ENCODE measurements at regions not wholly inside any gene's neighbourhood (a gene's known extent, or its start where the extent isn't known, plus 50 kb on each side); places are given as distances from the start of the nearest gene placed in this dataset.

GRCh38 chr16:13439766-13440165 lies 480.2 kb upstream of the ERCC4 start:
- TF ChIP-seq CTCF (IDR thresholded peaks at IDR 0.05; ENCODE audit: borderline replicate concordance, extremely low read depth, low read length, poor library complexity, severe bottlenecking), result no peak
- no peak for TF ChIP-seq EZH2 (IDR thresholded peaks at IDR 0.05; ENCODE audit: borderline replicate concordance, low read depth, low read length, severe bottlenecking)
